ENCODE measurements at regions not wholly inside any gene's neighbourhood (a gene's known extent, or its start where the extent isn't known, plus 50 kb on each side); places are given as distances from the start of the nearest gene placed in this dataset.

DNA sequence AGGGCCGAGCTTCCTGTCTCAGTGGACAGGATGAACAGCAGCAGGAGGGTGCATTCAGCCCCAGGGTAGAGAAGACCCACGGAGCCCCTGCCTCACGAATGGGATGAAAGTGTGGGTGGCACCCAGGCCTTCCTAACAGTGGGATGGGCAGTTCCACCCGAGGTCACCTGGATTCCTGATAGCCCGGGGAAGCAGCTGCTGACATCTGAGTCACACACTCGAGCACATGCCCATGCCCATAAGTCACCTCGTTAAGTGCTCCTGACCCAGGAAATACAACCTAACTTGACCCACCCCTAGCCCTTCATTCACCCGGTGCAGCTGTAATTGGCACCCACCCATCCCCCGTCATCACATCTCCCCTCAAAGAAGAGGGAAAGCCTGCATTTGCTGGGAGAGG, 85.3 kb upstream of the FOXF1 start:
- WGBS, 2 donors = 56 to 64% methylated on average over 7 to 9 of the region's 9 CpGs
- DNase-seq (ENCODE audit: low spot score in 2 of 2) = no peak
- H3K4me3 ChIP-seq (ENCODE audit: low read depth, poor library complexity, severe bottlenecking) = no peak overlapping the region
- intact Hi-C loops (cut with DNase I; ENCODE audit: low total_unique reads) = no loop called here
- TF ChIP-seq, protein P1, sequence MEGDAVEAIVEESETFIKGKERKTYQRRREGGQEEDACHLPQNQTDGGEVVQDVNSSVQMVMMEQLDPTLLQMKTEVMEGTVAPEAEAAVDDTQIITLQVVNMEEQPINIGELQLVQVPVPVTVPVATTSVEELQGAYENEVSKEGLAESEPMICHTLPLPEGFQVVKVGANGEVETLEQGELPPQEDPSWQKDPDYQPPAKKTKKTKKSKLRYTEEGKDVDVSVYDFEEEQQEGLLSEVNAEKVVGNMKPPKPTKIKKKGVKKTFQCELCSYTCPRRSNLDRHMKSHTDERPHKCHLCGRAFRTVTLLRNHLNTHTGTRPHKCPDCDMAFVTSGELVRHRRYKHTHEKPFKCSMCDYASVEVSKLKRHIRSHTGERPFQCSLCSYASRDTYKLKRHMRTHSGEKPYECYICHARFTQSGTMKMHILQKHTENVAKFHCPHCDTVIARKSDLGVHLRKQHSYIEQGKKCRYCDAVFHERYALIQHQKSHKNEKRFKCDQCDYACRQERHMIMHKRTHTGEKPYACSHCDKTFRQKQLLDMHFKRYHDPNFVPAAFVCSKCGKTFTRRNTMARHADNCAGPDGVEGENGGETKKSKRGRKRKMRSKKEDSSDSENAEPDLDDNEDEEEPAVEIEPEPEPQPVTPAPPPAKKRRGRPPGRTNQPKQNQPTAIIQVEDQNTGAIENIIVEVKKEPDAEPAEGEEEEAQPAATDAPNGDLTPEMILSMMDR (IDR thresholded peaks at IDR 0.05) = no peak
- no peak for TF ChIP-seq POLR2A (IDR thresholded peaks at IDR 0.05)

DNA sequence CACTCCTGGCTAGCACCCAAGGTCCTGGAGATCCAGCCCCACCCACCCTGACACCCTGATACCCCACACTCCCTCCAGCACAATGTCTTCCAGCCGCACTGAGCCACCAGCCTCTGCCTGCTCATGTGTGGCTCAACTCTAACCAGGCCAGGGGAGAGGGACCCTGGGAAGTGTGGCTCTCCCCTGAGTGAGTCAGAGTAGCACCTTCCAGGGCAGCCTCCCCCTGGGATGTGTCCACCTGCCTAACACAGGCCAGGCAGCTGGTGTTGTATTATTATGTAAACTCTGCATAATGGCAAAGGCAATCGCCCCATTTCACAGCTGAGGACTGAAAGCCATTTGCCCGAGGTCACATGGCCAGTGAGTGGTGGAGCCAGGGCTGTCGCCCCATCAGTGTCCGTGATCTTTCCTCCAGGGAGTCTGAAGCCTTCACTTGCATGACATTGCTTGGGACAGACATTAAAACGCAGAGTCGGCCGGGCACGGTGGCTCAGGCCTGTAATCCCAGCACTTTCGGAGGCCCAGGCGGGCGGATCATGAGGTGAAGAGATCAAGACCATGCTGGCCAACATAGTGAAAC, 84.2 kb upstream of the FOXF1 start:
- intact Hi-C loops (cut with DNase I; ENCODE audit: low total_unique reads) = no loop called here
- DNase-seq (ENCODE audit: low spot score in 2 of 2) = no peak
- WGBS, 2 donors = 95 to 97% methylated on average over 8 to 12 of the region's 12 CpGs
- TF ChIP-seq, protein P1 (IDR thresholded peaks at IDR 0.05) = no peak
- TF ChIP-seq POLR2A (IDR thresholded peaks at IDR 0.05) = no peak
- H3K4me3 ChIP-seq (ENCODE audit: low read depth, poor library complexity, severe bottlenecking) = no peak overlapping the region

DNA sequence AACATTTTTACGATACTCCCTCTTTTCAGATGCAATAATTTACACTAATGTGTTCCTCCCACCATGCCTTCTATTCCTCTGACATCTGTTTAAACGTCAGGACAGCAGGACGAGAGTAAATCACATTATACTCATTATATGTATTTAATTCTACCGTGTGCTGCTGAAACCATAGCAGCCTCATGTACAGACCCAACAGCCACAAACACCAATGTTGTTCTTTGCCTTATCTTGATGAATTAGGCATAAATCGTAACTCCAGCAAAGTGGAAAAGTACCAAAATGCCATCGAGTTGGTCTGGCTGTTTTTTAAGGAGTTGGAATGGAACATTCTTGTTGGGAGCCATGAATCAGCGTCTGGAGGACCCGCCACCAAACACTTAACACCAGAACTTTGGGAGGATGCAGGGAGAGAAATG, 82.9 kb upstream of the FOXF1 start:
- TF ChIP-seq, protein P1 (IDR thresholded peaks at IDR 0.05) = no peak
- no peak for TF ChIP-seq POLR2A (IDR thresholded peaks at IDR 0.05)
- 60 to 68% methylated on average over 8 of the region's 8 CpGs for WGBS, 2 donors
- intact Hi-C loops (cut with DNase I; ENCODE audit: low total_unique reads) = no loop called here
- no peak for DNase-seq (ENCODE audit: low spot score in 2 of 2)
- H3K4me3 ChIP-seq (ENCODE audit: low read depth, poor library complexity, severe bottlenecking) = no peak overlapping the region

DNA sequence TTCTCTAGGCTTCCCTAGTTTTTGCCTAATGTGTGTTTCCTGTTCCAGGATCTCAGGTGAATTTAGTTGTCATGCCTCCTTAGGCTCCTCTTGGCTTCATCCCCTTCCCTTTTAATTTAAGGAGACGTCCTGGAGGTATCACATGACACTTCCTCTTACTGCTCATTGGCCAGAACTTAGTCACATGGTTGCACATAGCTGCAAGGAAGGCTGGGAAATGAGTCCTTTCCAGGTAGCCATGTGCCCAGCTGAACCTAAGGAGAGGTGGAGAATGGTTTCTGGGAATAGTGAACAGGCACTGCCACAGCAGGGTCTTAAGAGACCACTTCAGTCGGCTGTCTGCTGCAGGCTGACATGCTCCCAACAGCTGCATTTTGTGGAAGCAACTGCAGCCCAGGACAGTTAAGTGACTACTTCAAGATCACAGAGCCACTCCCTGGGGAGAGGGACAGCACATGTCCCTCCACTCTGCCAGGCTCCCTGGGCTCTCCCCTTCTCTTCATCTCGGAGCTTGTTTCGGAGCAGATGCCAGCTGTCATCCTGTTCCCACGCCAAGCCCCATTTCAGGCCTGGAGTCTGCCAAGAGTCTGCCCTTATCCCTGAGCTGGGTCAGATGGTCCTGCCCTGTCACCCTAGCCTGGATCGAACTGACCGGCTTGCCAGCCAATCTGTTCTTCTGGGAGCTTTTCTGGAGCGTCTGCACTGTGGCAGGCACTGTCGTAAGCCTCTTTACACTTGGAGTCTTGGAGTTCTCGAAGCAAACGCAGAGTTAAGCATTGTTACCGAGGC, 81.4 kb upstream of the FOXF1 start:
- DNase-seq (ENCODE audit: low spot score in 2 of 2) = no peak
- 74 to 76% methylated on average over 11 to 12 of the region's 12 CpGs for WGBS, 2 donors
- TF ChIP-seq, protein P1 (IDR thresholded peaks at IDR 0.05) = no peak
- TF ChIP-seq POLR2A (IDR thresholded peaks at IDR 0.05) = no peak
- no peak overlapping the region for H3K4me3 ChIP-seq (ENCODE audit: low read depth, poor library complexity, severe bottlenecking)
- intact Hi-C loops (cut with DNase I; ENCODE audit: low total_unique reads) = no loop called here

DNA sequence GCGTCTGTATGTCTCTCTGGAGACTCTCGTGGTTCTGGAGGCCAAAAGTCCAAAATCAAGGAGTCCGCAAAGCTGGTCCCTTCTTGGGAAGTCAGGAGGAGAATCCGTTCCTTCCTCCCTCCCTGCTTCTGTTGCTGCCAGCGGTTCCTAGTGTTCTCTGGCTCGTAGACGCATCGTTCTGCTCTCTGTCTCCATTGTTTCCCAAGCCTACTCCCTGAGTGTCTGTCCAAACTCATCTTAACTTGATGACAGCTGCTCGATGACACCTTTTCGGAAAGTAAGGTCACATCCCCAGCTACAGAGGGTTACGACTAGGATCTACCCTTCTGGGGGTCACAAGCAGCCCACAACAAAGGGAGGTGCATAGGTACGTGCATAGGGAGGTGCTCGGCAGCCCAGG, 80.7 kb upstream of the FOXF1 start:
- 79 to 89% methylated on average over 13 of the region's 13 CpGs for WGBS, 2 donors
- no peak for TF ChIP-seq POLR2A (IDR thresholded peaks at IDR 0.05)
- TF ChIP-seq, protein P1 (IDR thresholded peaks at IDR 0.05) = no peak
- no peak for DNase-seq (ENCODE audit: low spot score in 2 of 2)
- no peak overlapping the region for H3K4me3 ChIP-seq (ENCODE audit: low read depth, poor library complexity, severe bottlenecking)
- intact Hi-C loops (cut with DNase I; ENCODE audit: low total_unique reads) = no loop called here

All from lower leg skin (tissue), 4 donors.